DMS53 (cell line): ENCODE measurements at regions not wholly inside any gene's neighbourhood (a gene's known extent, or its start where the extent isn't known, plus 50 kb on each side); places are given as distances from the start of the nearest gene placed in this dataset.
"Not testable (repeated sequence)": the region's sequence is repeated elsewhere in the genome, so short reads cannot be mapped to it uniquely, and the experiment has no call there.

Experiments used
- DNase-seq: peaks from one replicate; lab custom pipeline; 2025; lab: John Stamatoyannopoulos, UW

DNA sequence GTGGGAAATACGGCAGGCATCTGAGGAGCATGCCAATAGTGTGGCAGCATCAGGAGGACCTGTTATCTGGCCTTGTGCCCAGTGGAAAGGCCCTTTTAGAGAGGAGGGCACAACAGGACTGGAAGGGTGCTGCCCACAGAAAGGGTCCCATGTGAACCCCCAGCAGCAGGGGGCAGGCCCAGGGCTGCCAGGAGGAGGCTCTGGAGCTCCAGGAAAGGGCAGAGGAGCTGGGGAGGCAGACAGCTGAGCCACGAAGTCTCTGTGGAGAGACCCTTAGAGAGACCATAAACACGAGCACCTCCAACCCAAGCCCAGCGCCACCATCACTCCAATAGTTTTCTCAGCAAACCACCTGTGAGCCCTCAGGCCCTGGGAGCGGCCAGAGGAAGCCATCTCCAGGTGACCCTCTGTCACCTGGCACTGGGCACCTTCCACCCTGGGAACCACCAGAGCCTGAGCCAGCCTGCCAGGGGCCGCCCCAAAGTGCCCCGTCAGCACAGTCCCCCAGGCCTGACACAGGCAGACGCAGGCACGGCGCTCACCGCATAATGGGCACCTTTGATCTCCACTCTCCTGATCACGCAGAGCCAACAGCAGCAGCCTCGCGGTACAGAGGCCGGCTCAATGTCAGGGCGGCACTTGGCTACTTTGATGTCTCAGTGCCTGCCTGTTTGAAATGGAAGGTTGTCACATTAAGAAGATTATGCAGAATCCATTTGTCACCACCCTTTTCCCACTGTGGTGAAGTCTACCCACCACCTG is 162.5 kb upstream of the RAB6C start:
- no peak for DNase-seq

GRCh38 chr2:129819855-129820254 is 159.6 kb upstream of the RAB6C start:
- no peak for DNase-seq

GRCh38 chr2:129820908-129821307 is 158.6 kb upstream of the RAB6C start:
- no peak for DNase-seq

- DNase-seq: no peak
Observed at GRCh38 chr2:129821445-129821844, 158.0 kb upstream of the RAB6C start.

GRCh38 chr2:129823044-129823443 is 156.4 kb upstream of the RAB6C start:
- DNase-seq: no peak

DNA sequence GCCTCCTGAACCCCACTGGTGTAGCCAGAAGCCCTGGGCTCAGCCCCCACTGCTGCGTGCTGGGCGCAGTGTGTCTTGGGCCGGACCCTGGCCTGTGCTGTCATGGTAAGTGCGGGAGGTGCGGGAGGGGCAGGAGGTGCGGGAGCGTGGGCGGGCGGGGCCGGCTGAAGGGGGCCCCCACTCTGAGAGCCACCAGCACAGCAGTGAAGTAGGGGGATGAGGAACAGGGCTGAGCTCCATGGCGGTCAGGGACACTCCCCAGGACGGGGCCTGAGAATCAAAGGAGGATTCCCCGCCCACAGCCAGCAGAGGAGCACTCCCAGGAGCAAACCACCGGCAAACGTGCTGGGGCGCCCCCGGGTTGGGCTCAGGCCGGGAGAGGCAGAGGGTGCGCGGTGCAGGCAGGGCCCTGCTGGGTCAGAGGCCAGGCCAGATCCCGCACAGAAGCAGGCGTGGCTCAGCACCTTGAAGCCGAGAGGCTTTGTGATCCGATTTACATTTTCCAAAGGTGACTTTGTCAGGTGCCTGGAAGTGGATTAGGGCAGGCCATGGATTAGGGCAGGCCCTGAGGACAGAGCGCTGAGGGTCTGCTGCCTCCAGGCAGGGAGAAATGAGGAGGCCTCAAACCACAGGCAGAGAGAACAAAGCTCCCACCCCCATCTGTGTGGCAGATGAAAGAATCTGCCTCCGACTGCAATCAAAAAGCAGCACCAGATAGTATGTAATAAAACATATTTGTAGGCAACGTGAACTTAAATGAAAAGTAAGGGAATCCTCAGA is 152.0 kb upstream of the RAB6C start:
- no peak for DNase-seq

DNA sequence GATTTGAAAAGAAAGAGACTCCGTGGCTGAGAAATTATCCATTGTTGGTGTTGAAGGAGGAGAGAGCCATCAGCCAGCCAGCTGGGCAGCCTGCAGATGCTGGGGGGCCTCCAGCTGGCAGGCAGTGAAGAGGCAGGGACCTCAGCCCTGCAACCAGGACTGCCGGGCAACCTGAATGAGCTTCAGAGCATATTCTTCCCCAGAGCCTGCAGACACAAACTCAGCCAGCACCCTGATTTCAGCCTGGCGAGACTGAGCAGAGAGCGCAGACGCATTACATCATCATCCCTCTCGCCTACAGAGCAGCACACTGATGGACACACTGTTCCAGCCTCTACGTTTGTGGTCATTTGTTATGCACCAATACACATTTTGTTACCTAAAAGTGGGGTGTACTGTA is 150.7 kb upstream of the RAB6C start:
- no peak for DNase-seq

DNA sequence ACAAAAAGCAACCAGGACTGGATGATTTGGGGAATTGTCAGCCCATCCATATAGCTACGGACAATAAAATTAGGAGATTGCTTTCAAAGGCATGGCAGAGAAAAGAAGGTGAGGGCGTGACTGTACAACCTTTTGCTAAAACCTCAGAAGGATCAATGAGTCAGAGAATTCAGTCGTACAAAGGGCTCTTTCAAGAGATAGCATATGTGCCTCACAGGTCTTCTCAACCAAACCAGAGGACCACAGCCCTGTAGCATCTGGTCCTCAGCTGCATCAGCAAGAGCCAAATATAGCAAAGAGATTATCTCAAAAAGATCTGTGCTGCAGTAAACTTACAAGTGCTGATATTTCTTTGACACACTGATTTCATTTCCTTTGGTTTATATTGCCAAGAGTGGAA is 149.9 kb upstream of the RAB6C start:
- no peak for DNase-seq

DNA sequence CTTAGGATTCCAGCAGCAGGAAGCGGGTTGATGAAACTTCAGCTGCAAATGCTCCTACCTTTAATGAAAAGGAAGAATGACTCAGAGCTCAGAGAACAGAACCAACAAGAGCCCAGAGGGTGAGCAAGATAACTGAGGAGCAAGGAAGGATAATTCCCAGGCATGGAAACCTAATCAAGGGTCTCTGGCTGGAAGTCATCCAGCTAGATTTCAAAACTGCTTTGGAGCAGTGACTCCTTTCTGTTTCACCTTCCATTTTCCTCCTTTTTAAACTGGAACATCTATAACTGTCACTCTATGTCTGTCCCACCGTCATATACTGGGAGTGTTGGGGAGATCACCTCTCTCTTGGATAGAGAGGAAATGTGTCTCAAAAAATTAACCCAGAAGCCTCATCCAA is 148.4 kb upstream of the RAB6C start:
- DNase-seq: no peak

DNA sequence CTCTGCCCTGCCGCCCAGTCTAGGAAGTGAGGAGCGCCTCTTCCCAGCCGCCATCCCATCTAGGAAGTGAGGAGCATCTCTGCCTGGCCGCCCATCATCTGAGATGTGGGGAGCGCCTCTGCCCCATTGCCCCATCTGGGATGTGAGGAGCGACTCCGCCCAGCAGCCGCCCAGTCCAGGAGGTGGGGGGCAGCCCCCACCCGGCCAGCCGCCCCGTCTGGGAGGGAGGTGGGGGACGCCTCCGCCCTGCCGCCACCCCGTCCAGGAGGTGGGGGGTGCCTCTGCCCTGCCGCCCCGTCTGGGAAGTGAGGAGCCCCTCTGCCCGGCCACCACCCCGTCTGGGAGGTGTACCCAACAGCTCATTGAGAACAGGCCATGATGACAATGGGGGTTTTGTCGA is 146.0 kb upstream of the RAB6C start:
- not testable (repeated sequence) for DNase-seq

- no peak for DNase-seq
Observed at GRCh38 chr2:129847043-129847442, 132.4 kb upstream of the RAB6C start.

- peak; percentile 62 for DNase-seq
Observed at GRCh38 chr2:129849559-129850160, 129.8 kb upstream of the RAB6C start.

GRCh38 chr2:129857200-129857599 is 122.3 kb upstream of the RAB6C start:
- DNase-seq: no peak

DNA sequence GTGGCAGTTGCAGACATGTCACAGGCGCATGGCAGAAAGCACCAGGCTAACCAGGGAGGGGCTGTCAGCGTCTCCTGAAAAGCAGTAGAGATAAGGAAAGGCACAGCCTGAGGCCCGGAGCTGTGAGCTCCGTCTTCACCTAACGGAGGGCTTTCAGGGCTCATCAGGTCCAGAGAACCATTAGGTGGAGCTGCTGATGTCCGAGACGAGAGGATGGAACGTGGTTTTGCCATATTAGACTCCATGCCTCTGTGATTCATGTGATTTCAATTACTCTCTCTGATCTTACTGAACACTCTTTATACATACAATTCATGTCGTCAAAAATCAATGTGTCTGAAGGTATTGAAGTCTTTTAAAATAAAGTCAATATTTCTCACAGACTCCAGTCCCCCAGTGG is 120.3 kb upstream of the RAB6C start:
- no peak for DNase-seq

DNA sequence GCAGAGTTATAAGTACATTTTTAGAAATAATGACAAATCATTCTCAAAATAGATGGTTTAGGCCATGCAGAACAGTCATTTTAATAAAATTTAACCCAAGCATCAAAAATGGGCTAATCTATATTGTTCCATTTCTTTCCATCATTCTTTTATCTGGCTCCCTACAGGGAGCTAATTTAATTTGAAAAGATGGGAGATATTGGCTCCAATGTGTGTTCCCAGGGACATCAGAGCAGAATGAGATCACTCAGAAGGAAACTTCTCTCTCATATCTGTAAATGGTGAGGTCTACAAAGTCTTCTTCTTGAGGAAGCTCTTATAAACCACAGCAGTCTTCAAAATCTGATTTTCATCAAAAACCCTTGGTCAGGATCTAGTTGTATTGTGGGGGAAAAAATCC is 119.4 kb upstream of the RAB6C start:
- DNase-seq: no peak

DNA sequence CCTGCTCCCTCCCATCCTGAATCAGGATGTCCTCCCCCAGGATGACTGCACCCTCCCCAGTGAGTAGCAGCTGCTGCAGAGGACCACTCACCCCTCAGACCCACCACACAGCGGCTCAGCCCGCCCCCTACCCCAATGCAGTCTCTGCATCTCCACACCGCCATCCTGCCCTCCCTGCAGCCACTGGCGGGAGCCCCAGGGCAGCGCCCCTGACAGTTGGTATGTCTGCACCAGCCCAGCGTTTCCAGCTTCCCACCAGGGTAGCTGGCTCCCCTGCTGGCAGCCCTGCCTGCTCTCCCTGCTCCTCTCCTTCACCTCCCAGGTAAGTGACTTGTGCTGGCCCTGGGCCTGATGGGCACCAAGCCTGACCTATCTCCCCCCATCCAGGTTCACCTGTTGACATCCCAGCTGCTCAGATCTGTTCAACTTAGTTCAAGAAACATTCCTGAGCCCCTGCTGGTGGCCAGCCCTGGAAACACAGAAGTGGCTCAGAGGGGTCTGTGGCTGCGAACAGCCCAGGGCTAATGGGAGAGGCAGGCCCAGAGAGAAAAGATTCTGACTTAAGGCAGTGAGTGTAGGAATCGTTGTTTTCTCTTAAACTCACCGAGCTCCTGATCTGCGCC is 117.7 kb upstream of the RAB6C start:
- DNase-seq: no peak

DNA sequence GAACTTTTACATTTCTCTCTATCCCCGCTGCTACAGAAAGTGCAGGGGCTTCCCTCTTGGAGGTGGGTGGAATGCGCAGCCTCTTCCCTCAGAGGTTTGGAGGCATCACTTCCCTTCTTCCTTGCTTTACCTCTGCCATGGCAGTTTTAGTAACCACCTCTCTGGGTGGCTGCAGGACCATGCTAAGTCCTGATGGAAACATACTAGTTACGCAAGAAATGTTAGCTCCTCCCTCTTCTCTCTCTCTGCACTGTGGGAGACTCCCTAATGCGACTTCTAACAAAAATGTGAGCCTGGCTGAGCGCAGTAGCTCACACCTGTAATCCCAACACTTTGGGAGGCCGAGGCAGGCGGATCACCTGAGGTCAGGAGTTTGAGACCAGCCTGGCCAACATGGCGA is 116.8 kb upstream of the RAB6C start:
- DNase-seq: no peak

DNA sequence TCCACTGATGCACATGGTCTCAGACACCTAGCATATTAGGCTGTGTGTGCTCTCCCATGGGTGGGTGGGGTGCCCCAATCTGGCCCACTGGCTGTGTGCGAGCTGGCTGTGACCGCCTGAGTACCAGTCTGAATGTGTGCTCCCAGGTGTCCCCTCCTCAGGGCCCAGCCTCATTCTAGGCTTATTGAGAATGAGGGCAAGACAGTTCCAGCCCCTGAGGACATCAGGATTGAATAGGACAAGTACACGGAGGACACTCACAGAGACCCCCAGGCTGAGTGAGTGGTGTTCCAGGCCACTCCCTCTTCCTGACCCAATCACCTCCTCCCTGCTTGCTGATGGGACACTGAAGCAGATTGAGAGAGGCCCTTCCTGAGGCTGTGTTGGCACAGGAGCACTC is 116.1 kb upstream of the RAB6C start:
- no peak for DNase-seq

- no peak for DNase-seq
Observed at GRCh38 chr2:129864719-129865118, 114.7 kb upstream of the RAB6C start.

- no peak for DNase-seq
Observed at GRCh38 chr2:129865976-129866375, 113.5 kb upstream of the RAB6C start.

DNA sequence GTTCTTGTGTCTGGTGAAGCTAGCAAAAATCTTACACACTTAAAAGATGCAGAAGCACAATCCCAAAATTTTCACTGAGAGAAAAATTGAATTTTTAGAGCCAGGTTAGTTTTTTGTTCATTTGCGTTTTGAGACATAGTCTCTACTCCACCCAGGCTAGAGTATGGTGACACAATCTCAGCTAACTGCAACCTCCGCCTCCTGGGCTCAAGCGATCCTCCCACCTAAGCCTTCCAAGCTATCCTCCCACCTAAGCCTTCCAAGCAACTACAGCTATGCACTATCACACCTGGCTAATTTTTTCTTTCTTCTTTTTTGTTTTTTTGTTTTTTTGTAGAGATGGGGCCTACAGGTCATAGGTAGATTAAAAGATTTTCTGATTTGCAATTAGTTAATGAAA is 113.1 kb upstream of the RAB6C start:
- DNase-seq: no peak

GRCh38 chr2:129868151-129868550 is 111.3 kb upstream of the RAB6C start:
- DNase-seq: no peak
